ENCODE measurements at regions not wholly inside any gene's neighbourhood (a gene's known extent, or its start where the extent isn't known, plus 50 kb on each side); places are given as distances from the start of the nearest gene placed in this dataset.
"Not testable (repeated sequence)": the region's sequence is repeated elsewhere in the genome, so short reads cannot be mapped to it uniquely, and the experiment has no call there.

- DNase-seq: no peak
These were observed 171.5 kb downstream of the MYCN start for GRCh38 chr2:16111838-16112210.

DNA sequence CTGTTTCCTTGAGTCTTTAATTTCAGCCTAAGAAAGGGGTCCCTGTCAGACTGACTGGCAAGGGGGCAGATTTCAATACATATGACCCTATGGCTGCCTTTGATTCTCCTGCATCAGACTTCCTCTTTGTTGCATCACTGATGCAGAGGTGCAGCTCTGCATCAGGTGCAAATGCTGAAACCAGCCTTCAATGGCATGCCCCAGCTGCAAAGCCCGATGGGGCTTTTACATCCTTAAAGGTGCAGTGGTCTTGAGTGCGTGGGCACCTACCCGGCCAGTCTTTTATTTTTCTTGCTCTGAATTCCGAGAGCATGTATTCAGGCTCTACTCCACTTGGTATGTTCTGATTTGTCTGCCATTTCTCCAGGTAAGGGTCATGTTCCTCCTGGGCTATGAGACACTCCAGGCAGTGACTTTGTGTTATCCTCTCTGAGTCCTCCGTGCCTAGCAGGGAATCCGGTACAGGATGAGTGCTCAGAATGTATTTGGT, 169.5 kb downstream of the MYCN start:
- DNase-seq: no peak

GRCh38 chr2:16109368-16109820, 169.0 kb downstream of the MYCN start:
- DNase-seq: no peak

GRCh38 chr2:16107246-16107645, 166.9 kb downstream of the MYCN start:
- DNase-seq: no peak

DNA sequence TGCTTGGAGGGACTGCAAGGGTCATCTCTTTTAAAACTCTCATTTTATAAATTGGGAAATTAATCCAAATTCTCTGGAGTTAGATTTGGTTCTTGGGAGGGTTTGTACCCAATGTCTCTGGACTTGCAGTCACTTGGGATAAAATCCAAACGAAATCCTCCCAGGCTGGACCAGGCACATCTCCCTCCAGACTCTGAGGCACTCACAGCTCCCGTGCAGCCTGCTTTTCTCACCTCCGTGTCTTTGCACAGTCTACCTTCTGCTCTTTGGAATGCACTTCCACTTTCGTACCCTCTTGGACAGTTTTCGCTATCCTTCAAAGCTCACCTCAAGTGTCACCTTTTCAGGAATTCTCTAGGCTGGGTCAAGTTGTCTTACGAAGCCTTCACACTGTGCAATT, 166.3 kb downstream of the MYCN start:
- no peak for DNase-seq

GRCh38 chr2:16105669-16106281, 165.4 kb downstream of the MYCN start:
- DNase-seq: no peak

DNA sequence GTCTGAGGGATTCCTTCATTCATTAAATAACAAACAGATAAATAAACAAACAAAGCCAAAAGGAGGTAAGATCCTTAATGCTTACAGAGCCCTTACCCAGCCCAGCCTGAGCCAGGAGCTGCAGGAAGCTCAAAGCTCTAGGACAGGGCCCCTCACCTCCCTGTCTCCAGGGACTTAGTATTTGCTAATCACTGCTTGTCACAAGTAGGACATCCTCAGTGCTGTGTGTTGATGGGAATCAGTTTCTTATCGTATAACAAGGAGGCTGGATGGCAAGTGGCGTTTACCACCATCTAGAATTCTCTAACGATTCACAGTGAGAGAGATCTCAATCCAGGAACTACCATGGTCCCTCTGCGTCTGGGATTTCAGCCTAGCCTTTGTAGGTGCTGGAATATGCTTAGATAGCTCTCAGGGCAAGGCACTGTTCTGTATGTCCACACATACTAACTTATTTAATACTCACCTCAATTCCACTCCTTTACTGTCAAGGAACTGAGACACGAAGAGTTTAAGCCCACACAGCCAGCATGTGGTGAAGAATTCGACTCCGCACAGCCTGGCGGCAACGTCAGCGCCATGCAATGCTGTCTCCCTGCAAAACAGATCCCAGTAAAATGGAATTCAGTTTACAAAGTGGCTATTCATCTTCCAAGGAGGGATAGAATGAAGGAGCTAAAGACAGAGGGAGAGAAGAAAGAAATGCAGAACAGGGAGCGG, 164.8 kb downstream of the MYCN start:
- DNase-seq: no peak

- DNase-seq: no peak
These were observed 164.1 kb downstream of the MYCN start for GRCh38 chr2:16104315-16104948.

- DNase-seq: no peak
These were observed 163.4 kb downstream of the MYCN start for GRCh38 chr2:16103614-16104314.

- DNase-seq: no peak
These were observed 162.6 kb downstream of the MYCN start for GRCh38 chr2:16102976-16103380.

- DNase-seq: no peak
These were observed 162.1 kb downstream of the MYCN start for GRCh38 chr2:16102358-16102975.

DNA sequence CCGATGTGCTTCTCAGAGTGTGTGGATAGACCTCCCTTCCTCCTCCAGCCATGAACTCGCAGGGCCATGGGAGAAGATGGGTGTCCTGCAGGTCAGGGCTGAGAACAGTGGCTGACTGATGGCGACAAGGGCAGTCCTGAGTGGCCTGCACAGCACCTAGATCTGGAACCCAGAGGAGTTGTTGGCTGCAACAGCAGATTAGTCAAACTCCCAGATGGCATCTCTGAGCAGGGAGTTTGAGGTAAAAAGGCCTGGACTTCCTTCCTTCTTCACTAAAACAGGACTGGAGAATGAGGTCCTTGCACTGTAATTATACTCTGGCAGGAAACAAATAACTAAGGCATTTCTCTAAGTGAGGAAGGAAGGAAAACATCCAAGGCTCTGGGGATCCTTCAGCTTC, 160.8 kb downstream of the MYCN start:
- no peak for DNase-seq

- no peak for DNase-seq
These were observed 159.7 kb downstream of the MYCN start for GRCh38 chr2:16100006-16100405.

- DNase-seq: no peak
These were observed 159.0 kb downstream of the MYCN start for GRCh38 chr2:16099326-16099725.

GRCh38 chr2:16096962-16097361, 156.6 kb downstream of the MYCN start:
- no peak for DNase-seq

- not testable (repeated sequence) for DNase-seq
These were observed 155.1 kb downstream of the MYCN start for GRCh38 chr2:16095483-16095882.

GRCh38 chr2:16094811-16095210, 154.5 kb downstream of the MYCN start:
- no peak for DNase-seq

- no peak for DNase-seq
These were observed 153.5 kb downstream of the MYCN start for GRCh38 chr2:16093639-16094529.

DNA sequence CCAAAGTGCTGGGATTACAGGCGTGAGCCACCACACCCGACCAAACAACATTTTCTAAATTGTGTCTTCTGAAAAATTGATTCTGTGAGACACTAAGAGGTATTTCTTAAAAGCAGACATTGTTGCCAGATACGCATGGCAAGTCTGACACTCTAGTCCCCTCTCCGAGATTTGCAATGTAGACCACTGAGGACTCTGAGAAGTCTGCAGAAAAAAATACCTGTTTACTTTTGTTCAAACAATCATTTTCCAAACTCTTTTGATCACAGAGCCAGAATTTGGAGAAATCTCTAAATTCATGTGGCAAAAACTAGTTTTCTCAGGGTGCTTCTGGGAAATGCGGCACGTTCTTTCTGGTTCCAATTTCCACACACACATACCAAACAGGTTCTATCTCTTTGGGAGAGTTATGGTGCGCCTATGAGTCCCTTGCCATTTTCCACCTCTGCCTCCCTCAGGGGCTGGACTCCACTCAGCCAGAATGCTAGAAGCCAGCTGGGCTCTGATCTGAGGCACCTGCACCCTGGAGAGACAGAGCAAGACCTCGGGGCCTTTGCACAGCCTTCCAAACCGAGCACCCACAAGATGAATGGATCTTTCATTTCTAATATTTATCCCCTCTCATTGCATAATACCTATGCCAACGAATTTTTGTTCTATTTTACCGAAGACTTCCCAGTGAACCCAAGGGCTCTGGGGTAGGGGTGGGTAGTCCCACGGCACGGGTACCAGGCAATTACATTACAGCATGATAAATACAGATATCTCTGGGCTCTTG, 152.7 kb downstream of the MYCN start:
- no peak for DNase-seq

GRCh38 chr2:16091576-16092282, 151.4 kb downstream of the MYCN start:
- no peak for DNase-seq

Measured in T-helper 9 cell (primary cell).